ENCODE measurements at regions not wholly inside any gene's neighbourhood (a gene's known extent, or its start where the extent isn't known, plus 50 kb on each side); places are given as distances from the start of the nearest gene placed in this dataset.

DNA sequence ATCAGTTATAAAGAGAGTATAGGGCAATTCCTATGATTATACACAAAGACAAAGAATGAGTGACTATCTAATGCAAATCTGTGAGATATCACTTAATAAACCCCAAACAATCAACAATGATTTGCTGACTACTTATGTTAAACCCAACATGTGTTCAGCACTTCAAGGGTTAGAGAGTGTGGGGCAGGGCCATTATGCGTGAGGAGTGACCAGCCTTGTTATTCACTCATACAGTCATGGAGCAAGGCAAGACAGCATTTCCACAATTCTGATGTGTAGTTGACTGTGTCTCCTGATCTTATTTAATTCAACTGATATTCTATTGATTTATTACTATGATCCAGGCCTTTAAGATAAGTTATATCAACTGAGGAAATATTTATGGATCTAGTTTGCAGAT lies 251.7 kb downstream of the CYRIA start:
- Histone ChIP-seq H3K27ac (no peak overlapping the region), H3K4me3 (no peak overlapping the region), H3K4me1 (replicated peaks) (no peaks in the 10 kb centered on the region), H3K36me3 (no peaks in the 10 kb centered on the region), H3K27me3 (replicated peaks; ENCODE audit: insufficient read depth) (no peaks in the 10 kb centered on the region), H3K9me3 (no peaks in the 10 kb centered on the region)
- WGBS = 86% methylated on average over 1 of the region's 1 CpG
- TF ChIP-seq CTCF (IDR thresholded peaks at IDR 0.05) (no peak), POLR2AphosphoS5 (IDR thresholded peaks at IDR 0.05) (no peak), POLR2A (IDR thresholded peaks at IDR 0.05) (no peak)
- intact Hi-C loops (cut with DNase I) = no loop called here
- no peak for DNase-seq (ENCODE audit: low spot score)

GRCh38 chr2:16413285-16413684 lies 252.3 kb downstream of the CYRIA start:
- H3K36me3 ChIP-seq = no peaks in the 10 kb centered on the region
- H3K27ac ChIP-seq = no peak overlapping the region
- H3K27me3 ChIP-seq (replicated peaks; ENCODE audit: insufficient read depth) = no peaks in the 10 kb centered on the region
- intact Hi-C loops (cut with DNase I) = no loop called here
- no peak for DNase-seq (ENCODE audit: low spot score)
- WGBS = 58% methylated on average over 5 of the region's 5 CpGs
- H3K4me3 ChIP-seq = no peak overlapping the region
- no peaks in the 10 kb centered on the region for H3K9me3 ChIP-seq
- H3K4me1 ChIP-seq (replicated peaks) = no peaks in the 10 kb centered on the region
- TF ChIP-seq CTCF (IDR thresholded peaks at IDR 0.05) (no peak), POLR2A (IDR thresholded peaks at IDR 0.05) (no peak), POLR2AphosphoS5 (IDR thresholded peaks at IDR 0.05) (no peak)

DNA sequence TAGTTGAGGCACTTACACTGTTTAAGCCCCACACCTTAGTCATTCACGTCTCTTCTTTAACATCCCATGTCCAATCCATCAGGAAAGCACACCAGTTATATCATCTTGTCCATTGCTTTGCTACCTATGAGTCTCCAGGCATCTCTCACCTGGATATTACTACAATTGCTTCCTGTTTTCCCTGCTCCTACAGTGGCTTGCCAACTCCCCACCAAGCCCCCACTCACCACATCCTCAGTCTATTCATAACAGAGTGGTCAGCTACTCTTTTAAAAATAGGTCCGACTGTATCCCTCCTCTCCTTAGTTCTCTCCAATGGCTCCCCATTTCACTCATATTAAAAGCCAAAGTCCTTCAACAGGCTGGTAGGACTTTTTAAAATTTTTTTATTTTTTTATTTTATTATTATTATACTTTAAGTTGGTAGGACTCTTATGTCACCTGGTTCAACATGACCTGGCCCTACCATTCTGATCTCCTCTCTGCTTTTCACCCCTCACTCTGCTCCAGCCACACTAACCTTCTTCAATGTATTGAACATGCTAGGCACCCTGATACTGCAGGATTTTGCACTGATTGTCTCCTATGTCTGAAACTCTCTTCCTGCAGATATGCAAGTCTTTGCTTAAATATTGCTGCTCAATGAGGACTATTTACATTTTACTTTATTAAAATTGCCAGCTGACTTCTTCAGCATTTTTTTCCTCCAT lies 253.2 kb downstream of the CYRIA start:
- Histone ChIP-seq H3K36me3 (no peaks in the 10 kb centered on the region), H3K9me3 (no peaks in the 10 kb centered on the region), H3K27me3 (replicated peaks; ENCODE audit: insufficient read depth) (no peaks in the 10 kb centered on the region), H3K4me3 (no peak overlapping the region), H3K27ac (no peak overlapping the region), H3K4me1 (replicated peaks) (no peaks in the 10 kb centered on the region)
- TF ChIP-seq CTCF (IDR thresholded peaks at IDR 0.05) = no peak
- no peak for TF ChIP-seq POLR2A (IDR thresholded peaks at IDR 0.05)
- TF ChIP-seq POLR2AphosphoS5 (IDR thresholded peaks at IDR 0.05) = no peak
- no peak for DNase-seq (ENCODE audit: low spot score)
- WGBS = 90% methylated on average over 2 of the region's 2 CpGs
- intact Hi-C loops (cut with DNase I) = no loop called here

DNA sequence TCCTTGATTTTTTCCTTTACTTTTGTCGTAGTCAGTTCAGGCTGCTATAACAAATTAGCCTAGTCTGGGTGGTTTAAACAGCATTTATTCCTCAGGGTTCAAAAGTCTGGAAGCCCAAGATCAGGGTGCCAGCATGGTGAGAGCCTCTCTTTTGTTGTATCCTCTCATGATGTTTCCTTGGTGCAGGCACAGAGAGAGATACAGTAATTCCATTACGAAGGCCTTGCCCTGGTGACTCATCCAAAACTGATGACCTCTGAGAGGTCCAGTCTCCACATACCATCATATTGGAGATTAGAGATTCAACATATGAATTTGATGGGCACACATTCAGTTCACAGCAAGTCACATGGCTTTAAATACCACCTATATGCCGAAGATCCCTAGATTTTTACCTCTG lies 253.8 kb downstream of the CYRIA start:
- Histone ChIP-seq H3K27ac (no peak overlapping the region), H3K4me1 (replicated peaks) (no peaks in the 10 kb centered on the region), H3K4me3 (no peak overlapping the region), H3K36me3 (no peaks in the 10 kb centered on the region), H3K9me3 (no peaks in the 10 kb centered on the region), H3K27me3 (replicated peaks; ENCODE audit: insufficient read depth) (no peaks in the 10 kb centered on the region)
- TF ChIP-seq POLR2AphosphoS5 (IDR thresholded peaks at IDR 0.05) = no peak
- TF ChIP-seq POLR2A (IDR thresholded peaks at IDR 0.05) = no peak
- TF ChIP-seq CTCF (IDR thresholded peaks at IDR 0.05) = no peak
- intact Hi-C loops (cut with DNase I) = no loop called here
- 91% methylated on average over 3 of the region's 3 CpGs for WGBS
- DNase-seq (ENCODE audit: low spot score) = no peak

GRCh38 chr2:16409849-16410248 lies 255.8 kb downstream of the CYRIA start:
- 95% methylated on average over 3 of the region's 3 CpGs for WGBS
- Histone ChIP-seq H3K27me3 (replicated peaks; ENCODE audit: insufficient read depth) (no peaks in the 10 kb centered on the region), H3K27ac (no peak overlapping the region), H3K4me1 (replicated peaks) (no peaks in the 10 kb centered on the region), H3K4me3 (no peak overlapping the region), H3K9me3 (no peaks in the 10 kb centered on the region), H3K36me3 (no peaks in the 10 kb centered on the region)
- intact Hi-C loops (cut with DNase I) = no loop called here
- TF ChIP-seq POLR2AphosphoS5 (IDR thresholded peaks at IDR 0.05) = no peak
- no peak for DNase-seq (ENCODE audit: low spot score)
